ENCODE measurements at regions not wholly inside any gene's neighbourhood (a gene's known extent, or its start where the extent isn't known, plus 50 kb on each side); places are given as distances from the start of the nearest gene placed in this dataset.
A peak's percentile ranks its signal among the peaks of the same experiment; 100 is the strongest.

GRCh38 chr14:22052795-22053194 lies 379.2 kb upstream of the OR4E1 start (continued):
- TF ChIP-seq DPF2 (CRISPR knock-in tag; IDR thresholded peaks at IDR 0.05; ENCODE audit: borderline replicate concordance, low read depth) (no peak), RFXAP (CRISPR knock-in tag; IDR thresholded peaks at IDR 0.05; ENCODE audit: borderline replicate concordance) (no peak), TFE3 (CRISPR knock-in tag; IDR thresholded peaks at IDR 0.05) (no peak), NR2C2 (CRISPR knock-in tag; IDR thresholded peaks at IDR 0.05; ENCODE audit: borderline replicate concordance) (no peak), TCF7L2 (IDR thresholded peaks at IDR 0.05; ENCODE audit: low read depth, low read length) (no peak), ZFP36 (IDR thresholded peaks at IDR 0.05; ENCODE audit: borderline replicate concordance, low read depth, low read length, partially characterized antibody) (no peak)
- TF ChIP-seq, protein P1, sequence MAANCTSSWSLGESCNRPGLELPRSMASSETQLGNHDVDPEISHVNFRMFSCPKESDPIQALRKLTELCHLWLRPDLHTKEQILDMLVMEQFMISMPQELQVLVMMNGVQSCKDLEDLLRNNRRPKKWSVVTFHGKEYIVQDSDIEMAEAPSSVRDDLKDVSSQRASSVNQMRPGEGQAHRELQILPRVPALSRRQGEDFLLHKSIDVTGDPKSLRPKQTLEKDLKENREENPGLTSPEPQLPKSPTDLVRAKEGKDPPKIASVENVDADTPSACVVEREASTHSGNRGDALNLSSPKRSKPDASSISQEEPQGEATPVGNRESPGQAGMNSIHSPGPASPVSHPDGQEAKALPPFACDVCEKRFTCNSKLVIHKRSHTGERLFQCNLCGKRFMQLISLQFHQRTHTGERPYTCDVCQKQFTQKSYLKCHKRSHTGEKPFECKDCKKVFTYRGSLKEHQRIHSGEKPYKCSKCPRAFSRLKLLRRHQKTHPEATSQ (CRISPR knock-in tag; IDR thresholded peaks at IDR 0.05; ENCODE audit: borderline replicate concordance), result no peak

DNA sequence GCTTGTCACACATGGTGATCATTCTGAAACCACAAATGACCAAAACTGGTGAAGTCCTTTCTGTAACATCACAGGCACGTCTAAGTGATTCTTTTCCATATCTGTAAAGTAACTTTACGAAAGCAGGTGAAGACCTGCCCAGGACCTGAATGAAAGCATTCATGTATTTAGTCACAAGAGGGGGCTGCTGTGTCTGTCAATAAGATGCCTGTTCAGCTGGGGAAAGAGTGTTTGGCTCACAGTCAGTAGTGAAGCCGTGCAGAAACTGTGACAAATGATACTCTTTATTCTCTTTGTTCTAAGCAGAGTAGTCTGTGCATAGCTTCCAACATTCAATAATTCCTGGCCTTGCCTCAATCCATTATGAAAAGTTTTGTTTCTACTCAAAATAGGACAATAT lies 373.5 kb upstream of the OR4E1 start:
- peak; percentile 70 for DNase-seq (ENCODE audit: low spot score)
- TF ChIP-seq ZNF674 (CRISPR knock-in tag; IDR thresholded peaks at IDR 0.05; ENCODE audit: low read depth) (no peak), ZNF281 (CRISPR knock-in tag; IDR thresholded peaks at IDR 0.05; ENCODE audit: borderline replicate concordance) (no peak), FOXA3 (CRISPR knock-in tag; IDR thresholded peaks at IDR 0.05) (peak; percentile 83), SRF (IDR thresholded peaks at IDR 0.05; ENCODE audit: low read depth, low read length) (no peak), ISL2 (CRISPR knock-in tag; IDR thresholded peaks at IDR 0.05) (no peak), KDM5A (IDR thresholded peaks at IDR 0.05; ENCODE audit: borderline replicate concordance, low read length) (no peak), ZNF337 (CRISPR knock-in tag; IDR thresholded peaks at IDR 0.05; ENCODE audit: borderline replicate concordance, low read depth) (no peak), HES4 (CRISPR knock-in tag; IDR thresholded peaks at IDR 0.05; ENCODE audit: borderline replicate concordance) (no peak), ZBTB14 (CRISPR knock-in tag; IDR thresholded peaks at IDR 0.05) (no peak), ZNF703 (CRISPR knock-in tag; IDR thresholded peaks at IDR 0.05; ENCODE audit: borderline replicate concordance) (no peak), MBD4 (IDR thresholded peaks at IDR 0.05; ENCODE audit: borderline replicate concordance, low read length) (no peak)

More for the DNA sequence above, 373.5 kb upstream of the OR4E1 start:
- no peaks in the 10 kb centered on the region for H3K27me3 ChIP-seq (ENCODE audit: control insufficient read depth in 1 of 2, insufficient read depth in 2 of 2, low read length in 2 of 2)
- WGBS (ENCODE audit: low lambda C conversion rate), result 18% methylated on average over 3 of the region's 3 CpGs
- H3K9me3 ChIP-seq (ENCODE audit: low read length), result no peaks in the 10 kb centered on the region
- no peak overlapping the region for H3K4me2 ChIP-seq (ENCODE audit: low read depth, low read length)
- H3K9ac ChIP-seq (ENCODE audit: insufficient read depth, low read depth, low read length), result no peak overlapping the region
- in situ Hi-C loops (cut with HindIII; ENCODE audit: extremely low pct_ligation_motif_present, low pct_unique_long_range_greater_than_20kb), result no loop called here
- H3K36me3 ChIP-seq (replicated peaks in 1 of 2; ENCODE audit: control insufficient read depth in 1 of 2, insufficient read depth in 2 of 2, low read length in 2 of 2), result no peaks in the 10 kb centered on the region
- FAIRE-seq (peak; percentile 63), ATAC-seq (peak; percentile 99)
- no peaks in the 10 kb centered on the region for H3K79me2 ChIP-seq (ENCODE audit: insufficient read depth, low read length)
- H3K27ac ChIP-seq (ENCODE audit: extremely low read length, insufficient read depth, low read length), result no peak overlapping the region
- BruUV-seq (replicated peaks), result no TSS peak
- H3K4me3 ChIP-seq (replicated peaks in 1 of 3; ENCODE audit: insufficient read depth in 1 of 3, low read depth in 2 of 3, low read length in 3 of 3), result no peak overlapping the region
- intact Hi-C loops (cut with micrococcal nuclease; ENCODE audit: unreplicated experiment), result no loop called here
- no peak overlapping the region for H2AFZ ChIP-seq (ENCODE audit: low read length)
- no peaks in the 10 kb centered on the region for H4K20me1 ChIP-seq (ENCODE audit: insufficient read depth, low read length)
- ChIA-PET CTCF (ENCODE audit: low intra/inter-chr PET ratio, low total read pairs) (no interaction called here), POLR2A (no interaction called here)
- no peaks in the 10 kb centered on the region for H3K4me1 ChIP-seq (ENCODE audit: insufficient read depth, low read length)

Data from HepG2 (cell line).